ENCODE measurements at regions not wholly inside any gene's neighbourhood (a gene's known extent, or its start where the extent isn't known, plus 50 kb on each side); places are given as distances from the start of the nearest gene placed in this dataset.

- no peak for DNase-seq (ENCODE audit: low read depth)
These were observed 779.0 kb downstream of the SQOR start for GRCh38 chr15:46413799-46414198.

- no peak for DNase-seq (ENCODE audit: low read depth)
These were observed 781.7 kb downstream of the SQOR start for GRCh38 chr15:46416544-46416943.

GRCh38 chr15:46420990-46421389, 786.2 kb downstream of the SQOR start:
- no peak for DNase-seq (ENCODE audit: low read depth)

DNA sequence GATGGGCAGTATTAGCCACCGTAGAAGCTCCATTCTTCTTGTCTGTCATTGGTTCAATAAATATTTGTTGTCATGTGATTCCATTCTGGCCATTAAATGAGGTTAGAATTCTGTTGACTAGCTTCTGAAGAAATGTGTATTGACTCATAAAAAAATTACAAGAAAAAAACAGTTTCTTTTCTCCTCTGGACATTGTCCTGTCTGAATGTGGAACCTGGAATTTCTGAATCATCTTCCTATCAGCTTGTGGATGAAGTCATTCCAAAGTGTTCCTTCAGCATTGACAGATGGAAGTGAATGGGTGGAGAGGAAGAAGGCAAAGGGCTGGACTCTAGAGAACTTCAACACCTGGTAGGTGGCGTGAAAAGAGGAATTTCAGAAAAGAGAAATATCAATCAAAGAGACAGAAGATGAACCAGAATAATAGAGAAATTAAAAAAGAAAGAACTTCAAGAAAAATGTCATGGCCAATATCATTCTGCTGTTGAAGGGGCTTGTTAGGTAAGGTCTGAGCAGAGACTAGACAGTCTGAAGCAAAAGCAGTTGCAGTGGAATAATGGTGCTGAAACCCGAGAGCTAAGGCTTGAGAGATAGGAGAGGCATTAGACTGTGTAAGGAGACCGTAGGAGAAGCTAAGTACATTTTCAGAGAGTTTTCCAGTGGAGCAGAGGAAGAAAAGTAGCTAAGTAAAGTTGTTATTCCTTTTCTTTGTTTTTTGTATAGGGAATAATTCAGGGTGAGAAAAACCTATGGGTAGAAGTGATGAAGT, 806.6 kb downstream of the SQOR start:
- no peak for DNase-seq (ENCODE audit: low read depth)

DNA sequence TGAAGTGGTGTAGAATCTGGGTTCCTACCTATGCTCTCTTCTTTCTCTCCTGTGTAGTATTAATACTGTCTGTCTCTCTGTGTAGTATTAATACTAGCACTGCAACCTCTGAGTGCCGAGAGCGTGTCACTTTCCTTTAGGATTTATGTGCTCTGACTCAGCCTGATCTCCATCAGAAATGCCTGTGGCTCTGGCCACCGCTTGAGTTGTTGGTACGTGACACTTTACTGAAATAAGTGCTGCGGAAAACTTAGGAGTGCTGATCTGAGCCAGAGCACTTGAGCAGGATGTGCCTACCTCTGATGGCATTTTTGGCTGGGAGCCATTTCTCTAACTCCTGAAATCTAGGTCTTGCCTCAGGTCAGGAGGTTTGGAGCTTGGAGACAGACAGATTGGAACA, 807.4 kb downstream of the SQOR start:
- DNase-seq (ENCODE audit: low read depth), result no peak

DNA sequence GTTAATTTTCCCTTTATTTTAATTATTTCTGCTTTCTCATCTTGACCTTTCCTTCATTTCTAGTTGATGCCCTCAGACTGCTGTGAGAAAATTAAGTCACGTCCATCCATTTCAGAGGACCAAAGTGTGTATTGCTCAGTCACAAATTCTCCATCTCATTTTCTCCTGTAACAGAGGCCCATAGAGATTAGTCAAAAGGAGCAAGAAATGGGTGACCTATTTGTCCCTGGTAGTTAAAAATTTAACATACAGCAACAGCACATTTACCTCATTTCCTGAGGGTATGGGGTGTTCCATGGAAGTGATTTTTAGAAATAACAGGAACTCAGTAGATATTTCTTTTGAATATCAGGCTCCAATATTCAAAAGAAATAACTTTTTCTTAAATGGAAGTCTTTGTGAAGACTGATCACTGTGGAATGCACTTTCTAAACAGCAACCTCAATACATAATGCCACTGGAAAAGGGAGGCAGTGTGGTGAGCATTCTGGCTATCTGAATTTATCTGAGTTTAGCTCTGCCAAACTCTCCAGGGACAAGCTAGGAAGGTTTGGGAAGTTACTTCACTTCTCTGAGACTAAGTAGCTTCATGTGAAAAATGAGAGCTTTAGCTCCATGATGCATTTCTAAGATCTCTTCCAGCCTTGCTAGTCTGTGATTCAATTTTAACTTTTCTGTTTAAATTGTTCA, 808.2 kb downstream of the SQOR start:
- DNase-seq (ENCODE audit: low read depth), result no peak

DNA sequence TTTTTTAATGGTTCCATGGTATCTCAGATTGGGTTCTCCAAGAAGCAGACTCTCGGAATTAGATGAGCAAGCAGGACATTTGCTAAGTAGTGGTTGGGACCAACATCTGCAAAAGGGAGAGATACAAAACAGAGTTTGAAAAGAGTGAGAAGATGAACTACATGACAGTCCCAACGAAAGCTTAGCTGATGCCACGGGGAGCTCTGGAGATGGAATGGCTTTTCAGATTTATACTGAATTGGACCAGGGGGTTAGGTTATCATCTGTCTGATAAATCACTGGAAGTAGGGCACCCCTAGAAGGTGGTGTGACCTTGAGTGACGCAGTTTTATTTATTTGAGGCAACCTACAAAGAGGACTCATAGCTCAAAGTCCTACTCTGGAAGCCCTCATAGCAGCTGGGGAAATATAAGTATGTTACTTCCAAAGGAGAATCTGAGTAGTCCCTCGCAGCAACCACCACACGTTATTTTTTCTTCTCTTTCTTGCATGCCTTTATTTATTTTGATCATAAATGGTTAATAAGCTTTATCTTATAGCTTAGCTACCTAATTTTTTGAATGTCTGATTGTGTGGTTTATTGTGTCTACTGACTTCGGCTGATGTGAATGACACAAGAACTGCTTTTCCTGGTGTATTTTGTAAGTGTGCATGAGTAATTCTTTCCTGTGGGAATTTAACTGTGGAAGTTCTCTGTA, 815.4 kb downstream of the SQOR start:
- DNase-seq (ENCODE audit: low read depth), result no peak

DNA sequence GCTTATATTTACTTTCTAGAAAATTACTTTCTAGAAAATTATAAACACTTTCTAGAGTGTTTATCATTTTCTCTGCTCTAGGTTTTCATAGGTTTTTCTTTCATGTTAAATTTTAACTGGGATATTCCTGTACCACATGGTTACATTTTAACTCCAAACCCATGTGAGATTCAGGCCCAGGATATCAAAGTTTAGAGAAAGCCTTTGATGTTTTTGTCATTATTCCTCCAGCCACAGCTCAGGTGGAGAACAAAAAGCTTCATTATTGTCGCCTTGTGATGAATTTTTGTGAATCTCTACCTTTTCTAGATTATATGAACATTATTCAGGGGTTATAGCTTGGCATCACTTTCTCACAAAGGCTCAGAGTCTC, 816.0 kb downstream of the SQOR start:
- DNase-seq (ENCODE audit: low read depth), result no peak

DNA sequence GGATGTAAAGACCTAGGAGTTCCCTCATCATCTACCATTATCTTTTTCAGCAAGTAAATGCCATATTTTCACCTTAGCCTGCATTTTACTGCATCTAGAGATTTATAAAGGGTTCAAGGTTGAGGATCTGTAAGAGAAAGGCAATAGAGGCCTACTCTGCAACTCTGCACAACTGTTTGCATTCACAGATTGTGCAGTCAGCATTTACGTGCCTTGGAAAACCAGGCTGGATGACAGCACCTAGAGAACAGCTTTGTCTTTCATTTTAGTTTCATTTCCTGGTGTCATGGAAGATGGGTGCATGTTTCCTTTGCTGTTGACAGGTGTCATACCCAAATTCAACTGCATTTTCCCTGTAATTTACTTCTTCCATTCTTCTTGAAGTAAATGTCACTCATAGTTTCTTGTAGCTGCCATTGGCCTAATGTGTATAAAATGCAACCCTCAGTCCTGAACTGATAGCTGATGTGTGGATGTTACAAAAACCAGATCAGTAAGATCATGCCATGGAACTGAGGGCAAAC, 817.5 kb downstream of the SQOR start:
- no peak for DNase-seq (ENCODE audit: low read depth)

DNA sequence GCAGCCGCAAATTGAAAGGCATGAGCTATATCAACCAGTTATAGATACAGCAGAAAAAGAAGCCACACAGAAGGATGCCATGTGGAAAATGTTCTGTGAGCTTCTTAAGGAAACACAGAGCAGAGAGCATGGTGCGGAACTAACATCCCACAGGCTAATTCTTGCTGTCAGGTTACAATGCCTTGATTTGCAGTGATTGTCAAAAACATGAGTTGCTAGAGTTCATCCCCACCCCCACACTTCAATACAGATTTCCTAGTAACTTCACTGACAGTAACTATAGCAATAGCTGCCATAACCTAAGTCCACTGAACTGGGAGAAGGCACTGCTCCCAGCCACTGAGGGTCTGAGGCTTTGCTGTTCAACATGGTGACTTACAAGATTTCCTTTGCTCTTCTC, 821.6 kb downstream of the SQOR start:
- no peak for DNase-seq (ENCODE audit: low read depth)

DNA sequence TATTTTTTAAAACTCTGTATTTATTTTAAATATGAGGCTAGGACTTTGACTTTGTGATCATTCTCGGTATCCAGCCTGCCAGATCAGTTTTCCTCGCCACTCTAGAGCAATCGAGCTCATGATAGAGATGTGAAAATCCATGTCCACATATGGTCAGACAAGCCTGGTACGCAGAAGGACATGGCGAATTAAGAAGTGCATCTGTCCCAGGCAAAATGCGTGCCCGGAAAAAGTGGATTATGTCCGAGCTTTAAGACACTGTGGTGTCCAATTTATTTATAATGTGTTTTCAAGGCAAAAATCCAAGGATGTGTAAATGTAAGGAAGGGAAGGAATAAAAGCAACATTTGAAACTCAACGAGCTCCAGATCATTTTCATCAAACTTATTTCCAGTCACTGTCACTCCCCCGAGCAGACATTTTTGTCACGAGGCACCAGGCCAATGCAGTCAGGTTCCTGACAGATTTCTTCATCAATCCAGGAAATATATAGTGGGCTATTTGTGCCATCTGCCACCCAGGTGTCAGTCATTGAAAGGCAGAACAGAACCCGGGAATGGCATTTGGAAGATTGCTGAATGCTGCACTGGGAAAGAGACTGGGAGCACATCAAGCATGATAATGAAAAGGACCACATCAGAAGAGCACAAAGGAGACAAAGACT, 825.7 kb downstream of the SQOR start:
- no peak for DNase-seq (ENCODE audit: low read depth)

DNA sequence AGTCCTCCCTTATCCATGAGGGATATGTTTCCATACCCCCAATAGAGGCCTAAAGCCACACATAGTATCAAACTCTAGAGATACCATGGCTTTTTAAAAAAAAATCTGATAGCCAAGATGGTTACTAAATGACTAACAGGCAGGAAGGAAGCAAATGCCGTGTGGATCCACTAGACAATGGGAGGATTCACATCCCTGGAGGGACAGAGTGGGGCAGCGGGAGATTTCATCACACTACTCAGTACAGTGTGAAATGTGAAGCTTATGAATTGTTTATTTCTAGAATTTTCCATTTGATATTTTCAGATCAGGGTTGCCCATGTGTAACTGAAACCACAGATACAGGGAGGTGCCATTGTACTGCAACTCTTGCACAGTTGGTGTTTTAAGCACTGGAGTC, 826.6 kb downstream of the SQOR start:
- DNase-seq (ENCODE audit: low read depth), result no peak

- no peak for DNase-seq (ENCODE audit: low read depth)
These were observed 832.2 kb downstream of the SQOR start for GRCh38 chr15:46467041-46467440.

DNA sequence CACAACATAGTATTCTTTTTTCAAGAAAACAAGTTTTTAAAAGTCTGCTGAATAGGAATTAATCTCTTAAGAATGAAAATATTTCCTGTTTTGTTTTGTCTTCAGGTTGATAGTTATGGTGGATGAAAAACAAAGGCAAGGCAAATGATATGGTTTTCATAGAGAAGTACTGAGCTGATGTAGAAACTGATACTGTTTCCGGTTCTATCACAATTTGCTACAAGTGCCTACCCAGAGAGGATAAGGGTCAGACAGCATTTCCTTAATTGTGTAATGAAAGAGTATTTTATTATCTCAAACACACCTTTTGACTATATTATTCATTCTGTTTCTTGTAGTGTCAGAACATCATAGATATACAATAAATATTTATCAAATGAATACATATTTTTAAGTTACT, 836.3 kb downstream of the SQOR start:
- DNase-seq (ENCODE audit: low read depth), result no peak

DNA sequence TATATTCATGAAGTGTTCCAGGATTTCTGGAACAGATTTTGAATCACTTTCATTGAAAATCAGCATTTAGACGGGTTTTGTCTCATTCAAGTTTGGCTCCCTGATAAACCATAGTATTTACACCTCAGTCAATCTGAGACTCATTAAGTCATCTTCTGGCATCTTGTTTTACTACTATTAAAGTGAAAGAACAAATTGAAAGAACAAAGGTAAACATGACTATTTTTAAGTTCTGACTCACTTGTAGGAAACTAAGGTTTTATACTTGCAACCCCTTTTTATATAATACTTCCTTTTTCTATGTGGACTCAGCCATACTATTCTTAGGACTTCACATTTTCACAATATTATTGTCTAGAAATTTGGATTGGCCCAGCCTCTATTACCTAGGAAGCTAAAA, 854.4 kb downstream of the SQOR start:
- DNase-seq (ENCODE audit: low read depth), result no peak

- DNase-seq (ENCODE audit: low read depth), result no peak
These were observed 861.8 kb downstream of the SQOR start for GRCh38 chr15:46496491-46497115.

- DNase-seq (ENCODE audit: low read depth), result no peak
These were observed 867.8 kb downstream of the SQOR start for GRCh38 chr15:46502667-46503066.

DNA sequence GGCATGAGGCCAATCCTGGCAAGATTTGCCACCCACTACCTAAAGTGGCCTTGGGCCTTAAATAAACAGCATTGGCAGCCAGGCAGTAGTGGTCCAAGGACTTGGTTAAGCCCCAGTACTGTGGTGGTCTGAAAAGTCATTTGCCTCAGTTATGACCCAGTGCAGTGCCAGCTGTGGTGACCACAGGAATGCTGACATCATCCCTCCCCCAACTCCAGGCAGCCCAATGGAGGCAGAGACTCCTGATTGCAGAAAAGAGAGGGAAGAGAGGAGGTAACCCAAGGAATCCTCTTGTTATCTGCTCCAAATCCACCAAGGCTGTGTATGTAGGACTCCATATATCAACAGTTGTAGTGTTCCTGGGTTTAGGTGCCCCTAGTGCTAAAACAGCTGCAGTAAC, 883.6 kb downstream of the SQOR start:
- DNase-seq (ENCODE audit: low read depth), result no peak

DNA sequence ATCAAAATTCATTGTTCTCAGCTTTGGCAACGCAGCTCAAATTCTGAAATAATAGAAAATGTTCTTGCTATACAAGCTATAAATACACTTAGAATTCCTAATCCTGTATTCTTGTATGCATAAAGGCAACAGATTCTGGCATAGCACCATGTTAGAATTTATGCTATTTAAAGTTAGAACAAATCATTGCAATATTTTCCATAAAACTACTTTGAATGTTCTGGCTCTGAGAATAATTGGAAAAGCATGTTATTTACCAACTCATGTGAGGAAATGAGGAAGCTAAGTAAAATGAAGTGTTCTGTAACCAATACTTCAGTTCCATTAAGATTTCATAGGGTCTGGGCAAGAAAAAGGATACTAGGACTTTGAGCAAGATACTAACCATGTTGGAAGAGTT, 888.9 kb downstream of the SQOR start:
- no peak for DNase-seq (ENCODE audit: low read depth)

DNA sequence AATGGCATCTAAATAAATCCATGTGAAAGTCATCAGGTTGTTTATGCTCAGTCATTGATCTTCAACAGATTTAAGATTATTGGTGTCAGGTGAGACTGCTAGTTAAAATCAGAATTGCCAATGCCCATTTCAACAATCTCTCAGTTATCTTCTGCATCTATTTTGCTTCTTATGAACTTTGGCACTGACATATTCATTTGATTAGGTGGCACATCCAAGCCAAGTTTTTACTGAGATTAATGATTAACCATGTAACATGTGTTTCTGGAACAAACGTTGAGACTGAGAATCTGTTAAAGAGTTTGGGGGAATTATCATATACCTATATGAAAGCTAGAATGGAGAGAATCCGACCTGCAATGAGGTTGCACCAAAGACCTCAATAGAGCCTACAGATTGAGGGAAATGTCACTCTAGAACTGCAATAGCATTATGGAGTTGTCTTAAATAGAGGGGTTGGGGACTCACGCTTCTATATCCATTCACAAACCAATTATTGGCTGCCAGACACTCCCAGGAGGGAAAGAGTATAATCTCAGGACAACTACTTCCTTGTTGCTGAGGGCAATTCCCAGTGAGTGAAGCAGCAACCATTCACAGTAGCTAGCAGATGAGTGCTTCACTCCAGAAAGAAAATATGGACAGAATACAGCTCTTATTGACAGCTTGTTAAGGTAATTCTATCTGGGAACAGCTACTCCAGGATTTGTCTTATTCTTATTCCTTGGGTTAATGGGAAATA, 891.3 kb downstream of the SQOR start:
- no peak for DNase-seq (ENCODE audit: low read depth)

DNA sequence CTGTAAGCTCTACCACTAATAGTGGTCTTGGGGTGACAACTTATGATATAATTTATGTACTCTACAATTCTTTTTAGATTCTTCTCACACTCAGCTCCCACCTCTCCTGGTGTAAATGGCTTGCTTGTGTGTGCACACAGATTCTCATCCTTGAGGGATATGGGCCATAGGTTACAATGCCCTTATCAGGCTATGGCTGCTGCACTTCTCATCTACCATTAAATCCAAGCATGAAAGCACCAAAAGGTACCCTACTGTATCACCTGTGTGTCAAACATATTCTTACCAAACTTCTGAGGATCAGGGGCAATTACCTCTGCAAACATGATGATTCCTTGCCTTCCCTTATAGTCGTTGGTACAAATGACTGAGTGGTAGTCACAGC, 891.9 kb downstream of the SQOR start:
- DNase-seq (ENCODE audit: low read depth), result no peak
